Fibroblast of upper back skin (primary cell): ENCODE measurements at regions not wholly inside any gene's neighbourhood (a gene's known extent, or its start where the extent isn't known, plus 50 kb on each side); places are given as distances from the start of the nearest gene placed in this dataset.

Source experiments
- DNase-seq: peaks from one replicate; pipeline ENCODE4 v3.0.0-alpha.2; 2013

DNA sequence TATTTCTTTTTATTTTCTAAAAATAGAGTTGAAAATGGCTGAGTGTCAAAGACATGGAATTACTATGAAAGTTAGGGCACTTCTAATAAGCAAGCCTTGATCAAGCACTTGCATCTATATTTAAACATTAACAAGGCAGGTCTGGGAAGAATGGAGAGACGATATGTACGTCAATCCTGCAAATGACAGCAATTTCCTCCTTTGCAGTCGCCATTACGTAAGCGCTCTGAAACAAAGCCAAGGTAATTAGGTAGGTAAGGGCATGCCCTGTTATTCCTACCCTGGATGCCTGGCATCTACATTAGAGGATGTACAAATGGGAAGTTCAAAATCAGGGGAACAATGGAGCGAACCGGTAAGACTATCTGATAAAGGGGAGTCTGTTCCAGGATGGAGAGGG lies 664.0 kb upstream of the ARGLU1 start:
- no peak for DNase-seq

DNA sequence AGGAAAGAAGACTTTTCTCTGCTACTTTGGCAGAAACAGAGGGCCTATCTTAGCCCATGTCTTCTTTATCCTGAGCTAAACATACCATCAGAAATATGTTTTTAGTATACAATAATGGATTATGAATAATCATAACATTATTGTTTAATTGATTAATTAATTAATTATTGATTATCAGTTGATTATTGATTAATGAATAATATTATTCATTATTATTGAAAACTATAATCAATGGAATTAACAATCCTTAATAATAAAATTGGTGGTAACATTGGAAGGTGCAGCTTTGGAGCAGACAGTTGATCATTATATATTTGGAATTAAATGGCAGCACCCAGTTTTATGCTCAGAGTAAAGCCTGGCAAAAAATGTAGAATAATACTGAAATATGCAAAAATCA lies 655.9 kb upstream of the ARGLU1 start:
- DNase-seq = no peak

DNA sequence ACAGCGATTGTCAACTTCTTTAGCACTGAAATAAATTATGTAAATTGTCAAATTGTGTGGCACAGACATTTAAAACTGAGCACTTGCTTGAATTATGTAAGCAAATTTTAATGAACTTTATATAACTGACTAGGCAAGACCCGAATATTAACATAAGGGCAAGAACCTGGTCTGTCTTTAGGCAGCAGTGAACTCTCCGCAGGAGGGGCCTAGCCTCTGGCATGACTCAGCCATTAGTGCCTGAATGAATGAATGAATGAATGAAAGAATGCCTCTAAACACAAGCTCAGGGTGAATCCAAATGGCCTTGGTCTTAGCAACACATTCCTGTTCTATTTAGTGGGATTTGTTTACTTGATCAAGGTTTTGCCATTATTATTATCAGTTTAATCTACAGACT lies 654.7 kb upstream of the ARGLU1 start:
- no peak for DNase-seq

DNA sequence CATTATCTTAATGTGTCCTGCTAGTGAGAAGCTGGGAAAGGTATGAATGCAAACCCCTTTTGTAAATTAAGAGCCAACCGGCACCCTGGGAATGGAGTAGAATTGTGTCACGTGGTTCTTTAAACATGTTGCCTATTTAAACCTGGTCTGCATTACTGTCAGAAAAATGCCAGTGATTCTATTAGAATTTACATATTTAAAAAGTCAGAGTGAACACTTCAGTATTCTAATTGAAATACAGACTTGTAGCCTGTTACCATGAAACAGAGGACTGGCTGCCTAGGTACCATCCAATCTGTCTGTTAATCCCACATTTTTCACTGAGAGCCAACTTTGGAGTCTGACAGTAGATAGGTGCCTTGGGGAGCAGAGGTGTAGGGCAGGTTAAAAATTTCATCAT lies 652.3 kb upstream of the ARGLU1 start:
- DNase-seq = no peak

DNA sequence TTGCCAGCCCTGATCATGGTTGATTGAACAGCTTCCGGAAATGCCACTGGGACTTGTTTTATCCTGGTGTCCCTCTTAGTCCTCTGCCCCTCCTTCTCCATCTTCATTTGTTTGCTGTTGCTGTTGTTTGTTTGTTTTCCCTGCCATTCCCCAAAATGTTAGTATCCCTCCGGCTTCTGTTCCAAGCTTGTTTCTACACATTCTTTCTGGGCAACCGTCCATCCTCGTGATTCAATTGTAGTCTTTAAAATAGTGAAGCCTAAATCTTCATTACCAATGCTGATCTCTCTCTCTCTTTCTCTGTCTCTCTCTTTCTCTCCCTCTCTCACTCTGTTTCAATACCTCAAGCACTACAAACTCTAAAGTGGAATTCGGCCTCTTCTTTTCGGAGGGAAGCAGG lies 649.3 kb upstream of the ARGLU1 start:
- DNase-seq = no peak

DNA sequence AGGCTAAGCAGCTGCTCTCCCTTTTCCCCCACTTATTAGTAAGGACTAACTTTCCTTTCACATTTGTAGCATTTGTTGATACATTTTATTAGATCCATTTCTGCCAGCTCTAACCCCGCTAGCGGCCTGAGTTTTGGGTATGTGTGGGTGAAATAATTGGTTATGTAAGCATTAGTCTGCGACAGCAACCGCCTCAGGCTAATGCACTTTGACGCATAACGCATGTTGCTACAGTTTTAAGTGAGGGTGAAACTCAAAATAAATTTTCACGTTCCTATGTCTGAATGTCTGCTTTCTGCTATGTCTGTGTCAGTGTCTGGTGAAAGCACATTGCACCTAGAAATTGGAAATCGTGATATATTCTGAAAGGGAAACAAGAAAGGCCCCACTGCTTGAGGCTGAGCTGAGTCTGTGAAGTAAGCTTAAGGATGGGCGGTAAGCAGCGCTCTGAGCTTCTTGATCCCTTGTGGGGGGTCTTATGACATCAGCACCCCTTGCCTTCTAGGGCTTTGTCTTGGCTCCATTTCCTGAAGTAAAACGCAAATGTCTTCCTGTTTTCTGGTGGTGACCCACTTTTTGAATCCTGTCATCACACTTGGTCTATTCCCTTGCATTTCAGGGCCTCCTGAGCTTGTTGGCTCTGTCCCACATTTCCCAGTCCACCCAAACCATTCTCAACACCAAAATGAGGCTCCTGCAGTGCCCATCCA lies 648.3 kb upstream of the ARGLU1 start:
- no peak for DNase-seq

DNA sequence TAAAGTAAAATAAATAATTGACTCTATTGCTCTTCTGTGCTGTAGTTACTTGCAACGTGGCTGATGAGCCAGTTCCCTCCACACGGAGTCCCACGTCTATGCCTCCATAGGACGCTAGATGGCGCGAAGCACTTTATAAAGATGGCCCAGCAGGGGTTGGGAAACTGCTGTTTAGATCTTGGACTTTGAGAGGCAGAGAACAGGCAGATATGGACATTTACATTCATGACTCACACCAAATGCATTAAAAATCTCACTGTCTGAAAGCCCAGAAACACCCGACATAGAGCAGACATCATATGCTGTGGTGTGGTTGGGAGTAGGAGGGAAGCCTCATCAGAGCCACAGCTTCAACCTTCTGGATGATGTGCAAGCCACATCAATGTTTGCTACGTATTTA lies 643.1 kb upstream of the ARGLU1 start:
- peak; percentile 91 for DNase-seq

DNA sequence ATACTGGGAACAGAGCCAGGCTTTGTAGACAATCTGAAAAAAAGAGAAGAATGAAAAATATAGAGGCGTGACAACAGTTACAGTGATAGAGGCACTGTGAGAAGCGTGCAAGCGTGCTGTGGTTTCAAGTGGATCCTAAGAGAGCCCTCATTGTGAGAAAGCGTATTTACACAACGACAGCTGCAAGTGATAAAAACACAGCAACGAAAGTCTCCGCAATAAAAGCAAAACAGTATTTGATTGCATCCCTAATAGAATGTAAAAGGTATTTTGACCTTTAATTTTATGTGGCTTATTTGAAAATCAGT lies 642.7 kb upstream of the ARGLU1 start:
- peak; percentile 13 for DNase-seq

DNA sequence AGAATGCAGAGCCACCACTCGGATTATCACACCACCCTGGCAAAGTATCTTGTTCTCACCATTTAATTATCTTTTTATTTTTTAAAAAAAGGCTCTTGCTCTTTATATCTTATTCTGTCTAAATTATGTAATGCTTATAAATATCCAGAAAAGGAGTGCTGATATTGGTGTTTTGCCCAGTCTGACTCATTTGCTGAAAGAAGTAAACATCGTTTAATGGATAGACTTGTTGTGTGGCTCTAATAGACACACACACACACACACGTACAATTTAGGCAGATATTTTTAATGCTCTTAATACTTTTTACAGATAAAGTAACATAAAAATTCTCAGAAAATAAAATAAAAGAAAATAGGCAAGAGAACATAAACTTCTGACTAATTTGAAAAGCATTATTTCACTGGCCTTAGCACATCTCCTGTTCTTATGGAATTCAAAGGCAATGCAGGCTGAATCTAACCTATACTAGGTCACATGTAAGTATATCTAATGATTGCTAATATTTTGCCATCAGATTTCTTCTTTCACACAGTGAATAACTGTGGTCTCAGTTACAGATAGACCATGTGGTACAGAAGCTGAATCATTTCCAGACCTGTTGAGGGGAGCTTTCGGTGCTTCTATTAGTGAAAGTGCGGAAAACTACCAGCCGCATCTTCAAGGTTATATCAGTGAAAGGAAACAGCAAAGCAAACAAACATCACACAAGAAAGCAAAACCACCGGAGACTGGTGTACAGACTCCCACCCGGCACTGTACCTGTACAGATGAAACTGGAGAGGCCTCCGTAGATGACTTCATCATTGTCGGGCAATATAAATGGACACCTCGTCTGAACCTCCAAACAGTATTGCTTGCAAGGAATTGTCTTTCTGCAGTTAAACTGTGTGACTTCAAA lies 642.1 kb upstream of the ARGLU1 start:
- DNase-seq = no peak

DNA sequence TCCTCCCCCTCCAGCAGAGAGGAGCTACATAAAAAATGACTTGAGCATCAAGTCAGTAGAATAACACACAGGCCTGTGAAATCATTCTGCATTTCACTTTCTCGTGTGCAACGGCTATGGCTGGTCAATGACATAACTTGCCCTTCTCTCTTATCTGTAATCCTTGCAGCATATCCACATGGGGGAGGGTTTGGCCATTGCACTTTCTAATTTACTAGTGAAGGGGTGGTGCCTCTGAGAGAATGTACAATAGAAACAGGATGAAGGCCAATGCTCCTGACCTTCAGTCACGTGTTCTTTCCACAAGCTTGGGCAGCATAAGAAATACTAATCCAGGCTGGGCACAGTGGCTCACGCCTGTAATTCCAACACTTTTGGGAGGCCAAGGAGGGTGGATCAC lies 641.0 kb upstream of the ARGLU1 start:
- DNase-seq = no peak

DNA sequence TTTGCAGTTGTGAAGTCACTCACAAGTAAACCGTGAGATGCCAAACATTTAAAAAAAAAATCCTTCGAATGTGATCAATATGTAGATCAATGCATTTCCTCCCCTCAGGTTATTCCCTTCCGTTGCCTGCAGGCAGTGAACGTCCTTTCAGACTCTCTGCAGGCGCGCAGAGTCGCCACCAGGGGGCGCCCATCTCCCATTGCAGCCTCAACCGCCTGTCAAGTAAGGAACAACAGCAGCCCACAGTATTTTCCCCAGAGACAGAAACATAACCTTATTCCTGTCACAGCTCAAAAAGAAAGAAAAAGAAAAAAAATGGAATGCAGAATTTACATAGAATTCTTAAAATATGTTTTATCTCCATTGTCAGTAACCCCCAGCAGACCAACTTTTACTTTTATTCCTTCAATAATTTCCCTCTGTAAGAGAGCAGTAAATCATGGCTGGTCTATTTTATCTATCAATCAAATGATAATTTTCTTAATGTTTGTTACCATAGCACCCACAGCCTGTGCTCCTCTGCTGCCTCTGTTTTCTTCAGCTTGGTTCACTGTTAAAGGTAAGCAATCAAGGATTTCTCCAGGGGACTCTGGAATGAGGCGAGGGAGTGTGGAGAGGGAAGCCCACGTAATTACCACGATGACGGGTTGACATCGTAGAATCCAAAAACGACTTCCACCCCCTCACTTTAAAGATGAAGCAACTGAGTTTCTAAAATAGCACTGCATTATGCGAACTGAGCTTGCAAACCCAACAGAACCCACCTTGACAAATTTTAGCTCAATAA lies 637.6 kb upstream of the ARGLU1 start:
- DNase-seq = peak; percentile 52

DNA sequence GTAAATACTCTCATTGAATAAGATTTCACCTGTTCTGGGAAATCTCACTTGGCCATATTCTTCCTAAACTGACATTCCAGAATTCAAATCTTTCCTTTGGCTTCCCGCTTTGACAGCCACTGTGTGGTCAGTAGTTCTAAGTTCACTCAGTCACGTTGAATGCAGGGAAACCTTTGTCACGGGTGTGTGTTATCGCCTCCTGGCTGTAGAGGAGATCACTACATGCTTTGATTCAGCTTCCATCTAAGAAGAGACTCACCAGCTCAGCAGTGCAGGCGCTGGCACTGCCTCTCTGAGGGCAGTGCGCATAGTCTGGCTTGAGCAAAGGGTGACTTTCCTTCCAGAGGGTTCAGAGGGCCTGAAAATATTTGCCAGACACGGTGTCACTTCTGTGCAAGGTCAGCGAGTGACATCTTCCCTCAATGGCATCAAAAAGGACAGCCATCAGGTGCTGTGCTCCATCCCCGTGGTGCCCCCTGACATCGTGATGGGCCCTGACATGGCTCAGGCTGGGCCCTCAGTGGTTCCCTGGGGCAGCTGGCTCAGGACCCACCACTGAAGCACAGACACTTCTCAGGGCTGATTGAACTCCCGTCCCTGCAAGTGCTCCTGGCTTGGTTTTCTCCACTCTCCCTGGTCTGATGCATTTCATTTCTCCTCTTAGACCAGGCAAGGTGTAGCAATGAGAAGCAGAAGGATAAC lies 635.4 kb upstream of the ARGLU1 start:
- no peak for DNase-seq

DNA sequence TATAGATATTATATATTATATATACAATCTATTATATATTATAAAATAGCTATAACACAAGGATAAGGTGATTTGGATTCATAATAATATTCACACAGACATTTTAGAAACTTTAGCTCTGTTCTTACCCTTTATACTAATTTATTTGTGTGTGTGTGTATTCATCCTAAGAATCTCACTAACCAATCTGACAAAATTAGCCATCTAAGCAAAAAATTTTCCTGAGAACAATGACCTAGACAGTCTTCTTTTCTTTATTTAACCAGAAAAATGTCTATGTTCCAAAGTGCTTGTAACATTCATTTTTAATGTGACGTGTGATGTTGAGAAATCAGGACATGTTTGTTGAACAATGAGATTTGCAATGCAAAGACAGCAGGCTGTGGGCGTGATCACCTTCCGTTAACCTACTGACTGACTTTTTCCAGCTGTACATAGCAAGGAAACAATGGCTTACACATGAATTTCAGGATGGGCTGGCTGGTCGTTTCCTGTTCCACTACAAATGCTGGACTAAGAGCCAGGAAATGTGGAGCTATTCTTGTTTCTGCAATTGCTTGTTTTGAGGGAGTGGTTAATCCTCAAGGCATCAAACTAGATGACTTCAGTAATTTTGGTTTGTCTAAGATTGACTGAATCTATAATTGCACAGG lies 634.6 kb upstream of the ARGLU1 start:
- no peak for DNase-seq

DNA sequence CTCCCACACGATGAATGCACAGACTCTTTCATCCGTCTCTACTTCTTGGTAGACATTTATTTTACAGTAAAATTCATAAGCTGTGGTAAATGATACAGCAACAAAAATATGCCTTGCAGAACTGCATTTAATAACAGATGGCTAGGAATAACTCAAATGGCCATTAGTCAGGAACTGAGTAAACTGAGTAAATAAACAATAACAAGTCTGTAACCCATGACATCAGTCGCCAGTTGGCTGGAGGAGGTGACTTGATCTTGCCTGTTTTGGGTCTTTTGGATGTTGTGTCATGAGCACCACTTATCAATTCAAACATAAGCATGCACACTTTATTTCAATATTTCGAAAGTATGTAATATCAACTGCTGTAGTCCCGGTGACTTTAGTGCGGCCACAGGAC lies 632.6 kb upstream of the ARGLU1 start:
- no peak for DNase-seq

DNA sequence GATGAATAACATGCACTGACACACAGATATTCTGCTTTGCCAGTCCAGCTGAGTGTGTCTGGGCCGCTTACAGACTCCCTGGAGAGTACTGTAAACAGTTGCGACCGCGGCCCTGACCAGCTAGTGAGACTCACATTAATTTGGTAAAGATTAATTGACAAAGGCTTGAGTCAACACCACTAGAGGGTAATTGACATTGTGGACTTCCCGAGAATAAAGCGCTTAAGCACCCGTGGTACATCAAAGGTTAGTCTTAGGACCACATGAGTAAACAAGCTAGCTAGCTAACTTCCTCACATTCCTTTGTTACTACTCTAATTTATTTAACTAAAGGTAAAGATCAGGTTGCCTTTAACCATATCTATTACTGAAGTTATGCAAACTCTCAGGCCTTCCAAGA lies 624.4 kb upstream of the ARGLU1 start:
- no peak for DNase-seq

DNA sequence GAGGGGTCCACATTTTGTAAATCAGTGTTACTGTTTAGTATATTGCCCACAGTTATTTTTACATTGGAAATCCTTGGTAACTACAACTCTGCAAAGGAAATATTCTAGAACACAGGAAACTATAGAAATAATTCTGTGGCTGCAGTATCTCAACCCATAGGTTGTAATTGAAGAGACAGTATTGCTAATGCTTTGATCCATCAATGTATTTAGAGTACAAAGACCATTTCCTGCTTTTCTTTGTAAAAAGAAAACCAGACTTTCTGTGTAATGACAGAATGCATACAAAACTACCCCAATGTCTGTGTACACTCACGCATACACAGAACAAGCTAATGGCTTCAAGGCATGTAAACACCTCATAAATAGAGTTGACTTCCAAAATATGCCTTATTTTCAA lies 622.1 kb upstream of the ARGLU1 start:
- DNase-seq = no peak

DNA sequence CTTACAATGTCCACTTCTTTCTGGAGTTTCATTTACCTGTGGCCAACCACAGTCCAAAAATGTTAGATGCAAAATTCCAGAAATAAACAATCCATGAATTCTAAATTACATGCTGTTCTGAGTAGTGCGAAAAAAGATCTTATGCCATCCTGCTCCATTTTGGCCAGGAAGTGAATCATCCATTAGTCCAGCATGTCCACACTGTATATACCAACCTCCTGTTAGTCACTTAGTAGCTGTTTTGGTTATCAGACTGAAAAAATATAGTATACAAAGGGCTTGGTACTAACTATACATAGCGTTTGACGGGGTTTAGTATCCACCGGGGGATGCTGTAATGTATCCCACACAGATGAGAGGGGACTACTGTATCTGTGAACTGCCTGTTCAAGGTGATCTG lies 618.0 kb upstream of the ARGLU1 start:
- no peak for DNase-seq

DNA sequence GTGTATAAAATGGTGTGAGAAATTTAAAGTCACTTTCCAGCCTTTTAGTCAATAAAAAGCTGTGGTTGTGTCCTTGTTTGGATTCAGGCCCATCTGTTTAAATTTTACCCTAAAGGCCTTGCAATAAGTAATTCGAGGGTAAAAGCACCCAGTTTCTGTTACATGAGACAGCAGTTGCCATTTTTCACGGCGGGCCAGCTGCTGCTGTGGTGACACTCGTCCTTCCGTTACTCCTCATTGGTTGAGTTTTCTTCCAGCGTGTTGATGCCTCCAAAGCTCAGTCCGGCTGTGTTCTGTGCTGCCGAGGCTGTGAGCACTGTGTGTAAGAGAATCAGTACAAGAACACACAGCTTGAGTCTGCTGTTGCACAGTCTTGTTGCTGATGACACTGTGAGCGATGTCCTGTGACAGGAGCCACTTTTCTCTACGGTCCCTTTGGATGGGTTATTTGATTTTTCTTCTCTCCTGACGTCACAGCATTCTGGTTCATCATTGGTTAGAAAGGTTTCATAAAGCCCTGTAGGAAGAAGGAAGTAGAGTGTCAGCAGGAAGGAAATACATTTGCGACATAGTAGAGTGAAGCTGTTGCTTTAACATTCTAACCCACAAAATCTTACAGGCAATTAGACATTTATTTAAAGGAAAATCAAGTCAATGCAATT lies 602.5 kb upstream of the ARGLU1 start:
- no peak for DNase-seq

DNA sequence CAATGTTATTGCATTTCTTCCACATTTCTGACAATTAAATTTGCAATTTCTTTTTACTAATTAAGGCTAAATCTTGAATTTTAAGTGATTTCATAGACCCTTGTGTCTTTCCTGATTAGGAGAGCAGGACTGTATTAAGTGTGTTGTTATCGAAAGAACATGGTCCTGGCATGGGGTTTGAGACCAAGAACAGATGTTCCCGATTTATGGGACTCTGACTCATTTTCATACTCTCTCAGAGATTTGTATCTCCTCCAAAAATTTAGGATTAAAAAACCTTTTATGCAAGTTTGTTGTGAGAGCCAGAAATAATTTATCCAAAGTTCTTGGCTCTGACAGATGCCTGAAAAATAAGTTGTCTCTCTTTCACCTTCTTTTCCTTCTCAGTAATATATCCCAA lies 589.3 kb upstream of the ARGLU1 start:
- DNase-seq = peak; percentile 57

DNA sequence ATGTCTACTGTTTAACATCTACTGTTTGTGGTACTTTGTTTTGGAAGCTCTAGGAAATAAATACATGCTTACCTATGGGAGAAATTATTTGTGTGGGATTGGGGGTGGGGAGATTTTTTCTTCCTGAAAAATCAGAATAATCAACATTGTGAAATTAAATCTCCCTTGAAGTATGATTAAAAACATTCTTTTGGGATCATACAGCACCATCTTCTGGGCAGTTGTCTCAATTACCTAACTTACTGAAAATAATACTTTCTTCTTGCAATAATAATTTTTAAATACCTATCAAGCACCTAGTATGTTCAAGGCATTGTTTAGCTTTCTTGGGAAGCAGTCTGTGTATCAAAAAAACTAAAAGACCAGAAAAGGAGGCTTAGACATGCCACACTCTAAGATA lies 576.5 kb upstream of the ARGLU1 start:
- peak; percentile 9 for DNase-seq

DNA sequence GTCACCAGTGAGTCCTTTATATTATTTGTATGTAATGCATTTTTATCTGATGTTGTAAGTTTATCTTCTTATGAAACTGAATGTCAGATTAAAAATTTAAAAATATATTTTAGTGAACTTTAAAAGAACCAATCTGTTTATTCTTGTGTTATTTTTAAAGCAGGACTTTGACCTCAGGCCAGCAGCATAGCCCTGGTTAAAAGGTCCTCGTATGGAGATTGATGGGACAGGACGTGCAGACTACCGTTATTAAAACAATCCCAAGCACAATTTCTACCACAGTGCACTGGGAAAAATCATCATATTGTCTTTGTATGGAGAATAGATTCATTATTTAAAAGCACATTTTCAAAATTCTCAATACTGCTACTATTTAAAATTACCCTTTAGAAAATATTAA lies 573.8 kb upstream of the ARGLU1 start:
- DNase-seq = no peak

DNA sequence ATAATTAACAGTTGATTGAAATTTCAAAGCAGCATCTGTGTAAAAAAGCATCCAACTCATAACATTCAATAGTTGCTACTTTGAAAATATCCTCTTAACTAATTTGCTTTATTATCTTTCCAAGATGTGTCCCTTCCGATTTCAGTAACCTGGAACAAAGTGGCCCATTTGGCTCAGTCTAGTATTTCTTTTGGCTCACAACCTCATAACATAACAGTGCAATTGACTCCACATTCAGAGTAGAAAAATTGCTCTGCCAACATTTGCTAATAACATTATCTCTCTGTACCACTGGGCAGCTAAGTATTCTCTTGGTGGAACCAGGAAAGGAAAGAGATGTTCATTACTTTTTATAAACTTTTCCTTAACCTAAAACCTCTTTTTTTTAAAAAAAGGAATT lies 571.1 kb upstream of the ARGLU1 start:
- DNase-seq = no peak
